H1 (cell line): ENCODE measurements at regions not wholly inside any gene's neighbourhood (a gene's known extent, or its start where the extent isn't known, plus 50 kb on each side); places are given as distances from the start of the nearest gene placed in this dataset.

Experiments
- CTCF ChIA-PET: fragments of 300-600 bp; sonication (Branson Sonifier 250); formaldehyde crosslinking; loops from one replicate; lab custom pipeline; 2021; ENCODE audit not compliant: partially characterized antibody; lab: Charles Lee
- POLR2A ChIA-PET: fragments of 300-600 bp; sonication (Branson Sonifier 250); formaldehyde crosslinking; loops from one replicate; lab custom pipeline; 2021; ENCODE audit warnings: inconsistent platforms; ENCODE audit not compliant: partially characterized antibody; lab: Charles Lee
- DNase-seq, 2 experiments: peaks; one replicate each; pipeline versions ENCODE4 v3.0.0 to v3.0.0-alpha.2; 2010 to 2022; ENCODE audit warnings: low spot score in 2 of 2, low read depth in 1 of 2, mixed read lengths in 1 of 2
- FAIRE-seq: peaks from 2 replicates; lab custom pipeline; 2011; peaks lifted over from hg19 to GRCh38; lab: Jason Lieb, UNC
- H2AFZ ChIP-seq: 2 replicates; pipeline ENCODE4 v1.8.1; 2012; ENCODE audit warnings: low read length, inconsistent platforms
- H2AK5ac ChIP-seq: 2 replicates; pipeline ENCODE4 v1.6.1; 2013; ENCODE audit warnings: low read depth, low read length
- H2BK120ac ChIP-seq: replicated peaks from 2 replicates; pipeline ENCODE3; 2013; ENCODE audit warnings: low read depth, low read length, inconsistent platforms
- H2BK12ac ChIP-seq: 2 replicates; pipeline ENCODE4 v1.6.1; 2013; ENCODE audit warnings: low read depth, low read length
- H2BK15ac ChIP-seq: 2 replicates; pipeline ENCODE4 v1.6.1; 2013; ENCODE audit warnings: low read length
- H2BK20ac ChIP-seq: 2 replicates; pipeline ENCODE4 v1.6.1; 2013; ENCODE audit warnings: low read length
- H2BK5ac ChIP-seq: 2 replicates; pipeline ENCODE4 v1.6.1; 2013; ENCODE audit warnings: low read depth, low read length
- H3K14ac ChIP-seq: 2 replicates; pipeline ENCODE4 v1.6.1; 2013; ENCODE audit warnings: inconsistent platforms; ENCODE audit not compliant: insufficient read length
- H3K18ac ChIP-seq: 2 replicates; pipeline ENCODE4 v1.6.1; 2013; ENCODE audit warnings: low read length; ENCODE audit errors: extremely low read depth
- H3K23ac ChIP-seq: 2 replicates; pipeline ENCODE4 v1.6.1; 2013; ENCODE audit warnings: inconsistent platforms; ENCODE audit not compliant: insufficient read length
- H3K23me2 ChIP-seq: 2 replicates; pipeline ENCODE4 v1.6.1; 2013; ENCODE audit warnings: low read depth, low read length
- H3K27ac ChIP-seq: 2 replicates; pipeline ENCODE4 v1.6.1; 2011; ENCODE audit warnings: low read depth, low read length, inconsistent platforms
- H3K27me3 ChIP-seq, 4 experiments: replicated peaks in 1 of 4; 1 replicate in 1 of 4; 2 replicates in 3 of 4; pipeline versions ENCODE4 v1.6.1 to v1.8.1; 2011 to 2013; ENCODE audit warnings: low read length in 3 of 4, mild to moderate bottlenecking in 3 of 4, inconsistent platforms in 2 of 4, mixed read lengths in 2 of 4, moderate library complexity in 1 of 4; ENCODE audit not compliant: control insufficient read depth in 3 of 4, insufficient read depth in 3 of 4; ENCODE audit errors: extremely low read depth in 1 of 4
- H3K36me3 ChIP-seq, 4 experiments: 2 replicates each; pipeline versions ENCODE4 v1.6.1 to v1.8.1; 2011 to 2013; ENCODE audit warnings: mild to moderate bottlenecking in 4 of 4, low read length in 3 of 4, moderate library complexity in 2 of 4, control low read depth in 1 of 4, inconsistent platforms in 1 of 4; ENCODE audit not compliant: insufficient read depth in 4 of 4, control insufficient read depth in 2 of 4
- H3K4ac ChIP-seq: replicated peaks from 2 replicates; pipeline ENCODE3; 2013; ENCODE audit warnings: low read length, low read depth, mixed read lengths, inconsistent platforms; ENCODE audit not compliant: insufficient read length
- H3K4me1 ChIP-seq, 4 experiments: replicated peaks in 1 of 4; 1 replicate in 1 of 4; 2 replicates in 3 of 4; pipeline versions ENCODE4 v1.6.1 to v1.8.1; 2011 to 2013; ENCODE audit warnings: low read length in 3 of 4, inconsistent platforms in 2 of 4, mixed read lengths in 1 of 4; ENCODE audit not compliant: insufficient read depth in 4 of 4, control insufficient read depth in 3 of 4
- H3K4me2 ChIP-seq, 2 experiments: 2 replicates each; pipeline versions ENCODE4 v1.6.1 to v1.8.1; 2011 to 2013; ENCODE audit warnings: low read depth in 2 of 2, low read length in 2 of 2, control low read depth in 1 of 2, inconsistent platforms in 1 of 2, mild to moderate bottlenecking in 1 of 2; ENCODE audit not compliant: insufficient read depth in 1 of 2
- H3K4me3 ChIP-seq, 4 experiments: fragments of 200-600, 300-600 bp in 1 of 4; sonication (generic), shearing (Covaris generic), sonication (Bioruptor Twin) in 1 of 4; 2 replicates each; pipeline versions ENCODE4 v1.5.1 to v1.8.1; 2011 to 2016; ENCODE audit warnings: low read length in 4 of 4, low read depth in 3 of 4, control low read depth in 2 of 4, inconsistent platforms in 2 of 4, mild to moderate bottlenecking in 2 of 4, mixed read lengths in 1 of 4, moderate library complexity in 1 of 4; ENCODE audit not compliant: insufficient read depth in 2 of 4; ENCODE audit errors: extremely low read depth in 1 of 4
- H3K56ac ChIP-seq: replicated peaks from 2 replicates; pipeline ENCODE3; 2013; ENCODE audit warnings: low read depth, mild to moderate bottlenecking, mixed read lengths, low read length, inconsistent platforms; ENCODE audit not compliant: insufficient read length
- H3K79me1 ChIP-seq: 2 replicates; pipeline ENCODE4 v1.6.1; 2013; ENCODE audit warnings: low read depth, low read length, control low read depth
- H3K79me2 ChIP-seq, 2 experiments: 2 replicates each; pipeline versions ENCODE4 v1.6.1 to v1.8.1; 2012 to 2013; ENCODE audit warnings: low read length in 2 of 2, mild to moderate bottlenecking in 2 of 2, inconsistent platforms in 1 of 2; ENCODE audit not compliant: insufficient read depth in 2 of 2, control insufficient read depth in 1 of 2
- H3K9ac ChIP-seq, 4 experiments: replicated peaks in 1 of 4; 1 replicate in 1 of 4; 2 replicates in 3 of 4; pipeline versions ENCODE4 v1.6.1 to v1.8.1; 2011 to 2013; ENCODE audit warnings: low read depth in 3 of 4, low read length in 3 of 4, control low read depth in 2 of 4, mild to moderate bottlenecking in 2 of 4, moderate library complexity in 2 of 4, inconsistent platforms in 1 of 4; ENCODE audit errors: extremely low read depth in 1 of 4
- H3K9me3 ChIP-seq, 2 experiments: 2 replicates each; pipeline versions ENCODE4 v1.6.1 to v1.8.1; 2012 to 2013; ENCODE audit warnings: mild to moderate bottlenecking in 2 of 2, moderate library complexity in 2 of 2, control low read depth in 1 of 2, inconsistent platforms in 1 of 2, low read depth in 1 of 2, low read length in 1 of 2, mixed read lengths in 1 of 2; ENCODE audit not compliant: insufficient read depth in 2 of 2
- H4K20me1 ChIP-seq, 2 experiments: replicated peaks in 1 of 2; 2 replicates each; pipeline versions ENCODE3 to v1.8.1; 2011 to 2013; ENCODE audit warnings: inconsistent platforms in 2 of 2, low read length in 2 of 2, mild to moderate bottlenecking in 1 of 2; ENCODE audit not compliant: insufficient read depth in 2 of 2, control insufficient read depth in 1 of 2
- H4K5ac ChIP-seq: 2 replicates; pipeline ENCODE4 v1.6.1; 2013; ENCODE audit warnings: low read length, low read depth, mixed read lengths, inconsistent platforms; ENCODE audit not compliant: insufficient read length
- H4K8ac ChIP-seq: 2 replicates; pipeline ENCODE4 v1.8.0; 2013; ENCODE audit warnings: mild to moderate bottlenecking, moderate library complexity, low read length, inconsistent platforms; ENCODE audit not compliant: insufficient read depth; ENCODE audit errors: extremely low read depth
- H4K91ac ChIP-seq: replicated peaks from 2 replicates; pipeline ENCODE3; 2013; ENCODE audit warnings: low read length, mixed read lengths, inconsistent platforms; ENCODE audit not compliant: insufficient read length
- CBX5 ChIP-seq: fragments of 300-800, 300-1000 bp; sonication (generic); IDR thresholded peaks from 2 replicates; pipeline ENCODE4 v1.7.1; 2016; ENCODE audit warnings: antibody characterized with exemption, low read length, low read depth
- SIN3A ChIP-seq, 2 experiments: IDR thresholded peaks in 1 of 2; conservative IDR thresholded peaks in 1 of 2; 2 replicates each; pipeline ENCODE4 v1.6.1; 2011 to 2012; ENCODE audit warnings: low read length in 2 of 2, improper control_type of control experiment in 1 of 2, low read depth in 1 of 2, mild to moderate bottlenecking in 1 of 2
- SIX5 ChIP-seq: IDR thresholded peaks from 2 replicates; pipeline ENCODE4 v1.6.1; 2011; ENCODE audit warnings: mild to moderate bottlenecking, low read depth, low read length
- WGBS, 2 experiments: shearing (Covaris generic) in 1 of 2; methylation state at CpG; one replicate each; pipeline versions ENCODE4 v1.1.6 to v1.1.7; 2013 to 2015; ENCODE audit warnings: low lambda C conversion rate in 2 of 2, mixed read lengths in 2 of 2, inconsistent platforms in 1 of 2, low coverage in 1 of 2, missing lambda C conversion rate in 1 of 2; ENCODE audit not compliant: insufficient replicate concordance in 2 of 2, insufficient coverage in 1 of 2, insufficient read length in 1 of 2; ENCODE audit errors: extremely low coverage in 1 of 2, missing lambda C conversion rate in 1 of 2; 5-methylcytosine and 5-hydroxymethylcytosine counted together

DNA sequence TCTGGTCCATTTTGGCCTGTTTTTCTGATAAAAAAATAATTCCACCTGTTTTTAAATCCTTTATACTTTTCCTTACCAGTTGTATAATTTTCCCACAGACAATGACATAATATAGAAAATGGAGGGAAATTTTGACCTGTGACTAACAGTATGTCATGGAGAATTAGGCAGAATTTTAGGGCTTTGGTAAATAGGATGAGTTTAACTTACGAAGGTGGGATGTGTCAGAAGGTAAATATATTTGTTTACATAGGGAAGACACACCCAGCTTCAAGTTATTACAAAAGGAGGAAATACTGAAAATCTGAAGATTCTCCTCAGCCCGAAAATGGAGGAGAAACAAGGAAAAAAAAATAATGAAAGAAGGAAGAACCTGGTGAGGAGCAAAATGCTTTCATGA is 64.6 kb upstream of the PPP3CA start:
- Histone ChIP-seq H3K4me3 (no peak overlapping the region), H4K8ac (no peak overlapping the region), H3K27me3 (no peaks in the 10 kb centered on the region), H2BK20ac (no peak overlapping the region), H3K4me2 (no peak overlapping the region), H2BK12ac (no peak overlapping the region), H2AFZ (no peak overlapping the region), H3K79me2 (no peaks in the 10 kb centered on the region), H3K27ac (no peak overlapping the region), H4K20me1 (no peaks in the 10 kb centered on the region), H3K23ac (no peak overlapping the region), H3K36me3 (no peaks in the 10 kb centered on the region), H3K4ac (no peak overlapping the region), H2BK15ac (no peak overlapping the region), H4K5ac (no peak overlapping the region), H3K23me2 (no peaks in the 10 kb centered on the region), H3K4me1 (no peaks in the 10 kb centered on the region), H2BK120ac (no peak overlapping the region), H2AK5ac (no peak overlapping the region), H3K56ac (no peak overlapping the region), H3K18ac (no peak overlapping the region), H3K14ac (no peak overlapping the region), H2BK5ac (no peak overlapping the region), H3K9me3 (peaks cover 0 to 3% of the 10 kb centered on the region in 2 experiments; a peak in 1 of 4 replicates), H4K91ac (no peak overlapping the region), H3K79me1 (no peaks in the 10 kb centered on the region), H3K9ac (no peak overlapping the region)
- WGBS, 2 experiments, result 84% methylated on average over 2 of the region's 2 CpGs; no CpG with 5 or more reads in 1 of the 2 experiments
- DNase-seq (no peak), FAIRE-seq (no peak)
- CTCF ChIA-PET, result interaction anchor here (0.9 kb wide), 1 partner anchor 11 kb away, joined by 4 read pairs; no protein-coding TSS in a partner anchor
- POLR2A ChIA-PET, result no interaction called here
- TF ChIP-seq SIN3A (conservative IDR thresholded peaks at IDR 0.05 in 1 of 2, IDR thresholded peaks at IDR 0.05 in 1 of 2; ENCODE audit: low read depth in 1 of 2, low read length in 2 of 2), result no peak
- TF ChIP-seq SIX5, result no peak
- TF ChIP-seq CBX5, result no peak
